DOHH2 (cell line): ENCODE measurements at regions not wholly inside any gene's neighbourhood (a gene's known extent, or its start where the extent isn't known, plus 50 kb on each side); places are given as distances from the start of the nearest gene placed in this dataset.

Experiments
- H3F3A ChIP-seq: fragments of 200-600 bp; sonication (generic), shearing (Covaris generic); 2 replicates; pipeline ENCODE4 v1.6.0; 2016; ENCODE audit warnings: antibody characterized with exemption, mild to moderate bottlenecking; ENCODE audit not compliant: control insufficient read depth, insufficient read depth
- H3K27ac ChIP-seq: fragments of 200-600 bp; sonication (generic); 2 replicates; pipeline ENCODE4 v1.5.1; 2014; ENCODE audit warnings: low read depth, mild to moderate bottlenecking, low read length, moderate library complexity
- H3K27me3 ChIP-seq: fragments of 200-600 bp; sonication (generic); 2 replicates; pipeline ENCODE4 v1.6.1; 2014; ENCODE audit warnings: mild to moderate bottlenecking, low read length, mixed read lengths; ENCODE audit not compliant: control insufficient read depth
- H3K36me3 ChIP-seq: fragments of 200-600 bp; sonication (generic); 2 replicates; pipeline ENCODE4 v1.6.1; 2014; ENCODE audit warnings: mild to moderate bottlenecking, low read length, moderate library complexity, mixed read lengths; ENCODE audit not compliant: control insufficient read depth
- H3K4me1 ChIP-seq: fragments of 200-600 bp; sonication (generic); 2 replicates; pipeline ENCODE4 v1.6.1; 2014; ENCODE audit warnings: mild to moderate bottlenecking, low read length, mixed read lengths; ENCODE audit not compliant: control insufficient read depth
- H3K4me2 ChIP-seq: fragments of 200-600 bp; sonication (generic); 2 replicates; pipeline ENCODE4 v1.6.0; 2014; ENCODE audit warnings: mild to moderate bottlenecking, low read length, moderate library complexity
- H3K4me3 ChIP-seq: fragments of 200-600 bp; sonication (generic); 2 replicates; pipeline ENCODE4 v1.5.1; 2014; ENCODE audit warnings: mild to moderate bottlenecking, low read length, mixed read lengths
- H3K79me2 ChIP-seq: fragments of 200-600 bp; sonication (generic); 2 replicates; pipeline ENCODE4 v1.6.1; 2014; ENCODE audit warnings: mild to moderate bottlenecking, low read length, mixed read lengths; ENCODE audit not compliant: control insufficient read depth
- H3K9me2 ChIP-seq: fragments of 200-600 bp; sonication (generic); replicated peaks from 2 replicates; pipeline ENCODE4 v1.6.1; 2014; ENCODE audit warnings: mild to moderate bottlenecking, low read length, mixed read lengths; ENCODE audit not compliant: control insufficient read depth
- H3K9me3 ChIP-seq: fragments of 200-600 bp; sonication (generic); 2 replicates; pipeline ENCODE4 v1.6.1; 2014; ENCODE audit warnings: antibody characterized with exemption, low read length, mixed read lengths; ENCODE audit not compliant: control insufficient read depth, insufficient read depth
- H4K20me1 ChIP-seq: fragments of 200-600 bp; sonication (generic); 2 replicates; pipeline ENCODE4 v1.6.0; 2014; ENCODE audit warnings: low read depth, mild to moderate bottlenecking, antibody characterized with exemption, low read length, moderate library complexity; ENCODE audit not compliant: control insufficient read depth, insufficient read depth
- CTCF ChIP-seq: fragments of 200-600 bp; sonication (generic); IDR thresholded peaks from one replicate; pipeline ENCODE4 v1.5.1; 2014; ENCODE audit warnings: antibody characterized with exemption, mild to moderate bottlenecking, low read depth, low read length; ENCODE audit not compliant: poor library complexity, severe bottlenecking
- EZH2phosphoT487 ChIP-seq: fragments of 200-600 bp; sonication (generic); IDR thresholded peaks from 2 replicates; pipeline ENCODE4 v1.6.1; 2017; ENCODE audit warnings: borderline replicate concordance, mild to moderate bottlenecking, antibody characterized with exemption, low read length, moderate library complexity, mixed read lengths

DNA sequence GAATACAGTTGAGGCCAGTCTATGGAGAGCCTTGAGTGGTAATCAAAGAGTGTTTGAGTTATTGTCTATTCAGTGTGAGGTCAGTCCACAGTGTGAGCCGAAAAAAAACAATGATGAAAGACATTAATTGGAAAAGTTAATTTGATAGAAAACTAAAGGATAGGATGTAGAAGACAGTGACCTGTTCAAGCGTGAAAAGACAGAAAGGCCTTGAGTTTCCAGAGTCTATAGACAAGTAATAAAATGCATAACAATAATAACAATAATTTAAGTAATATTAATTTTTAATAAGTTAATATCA, 90.4 kb downstream of the SLC30A10 start:
- no peak for TF ChIP-seq EZH2phosphoT487
- no peak for TF ChIP-seq CTCF
- H3F3A ChIP-seq: no peaks in the 10 kb centered on the region
- H3K36me3 ChIP-seq: no peaks in the 10 kb centered on the region
- H4K20me1 ChIP-seq: no peaks in the 10 kb centered on the region
- H3K27ac ChIP-seq: no peak overlapping the region
- no peaks in the 10 kb centered on the region for H3K9me2 ChIP-seq
- H3K4me1 ChIP-seq: no peaks in the 10 kb centered on the region
- no peak overlapping the region for H3K4me3 ChIP-seq
- no peaks in the 10 kb centered on the region for H3K79me2 ChIP-seq
- no peaks in the 10 kb centered on the region for H3K9me3 ChIP-seq
- no peak overlapping the region for H3K4me2 ChIP-seq
- H3K27me3 ChIP-seq: no peaks in the 10 kb centered on the region

GRCh38 chr1:219837274-219837993, 90.9 kb downstream of the SLC30A10 start:
- H3K27me3 ChIP-seq: no peaks in the 10 kb centered on the region
- no peak overlapping the region for H3K4me2 ChIP-seq
- H3K27ac ChIP-seq: no peak overlapping the region
- no peaks in the 10 kb centered on the region for H3K9me2 ChIP-seq
- no peaks in the 10 kb centered on the region for H3K79me2 ChIP-seq
- H3K9me3 ChIP-seq: no peaks in the 10 kb centered on the region
- H4K20me1 ChIP-seq: no peaks in the 10 kb centered on the region
- H3K4me1 ChIP-seq: no peaks in the 10 kb centered on the region
- H3K36me3 ChIP-seq: no peaks in the 10 kb centered on the region
- no peak overlapping the region for H3K4me3 ChIP-seq
- TF ChIP-seq EZH2phosphoT487 (no peak), CTCF (peak; percentile 70)
- H3F3A ChIP-seq: no peaks in the 10 kb centered on the region

- H3K4me2 ChIP-seq: no peak overlapping the region
- no peak for TF ChIP-seq CTCF
- TF ChIP-seq EZH2phosphoT487: no peak
- no peaks in the 10 kb centered on the region for H4K20me1 ChIP-seq
- H3K4me1 ChIP-seq: no peaks in the 10 kb centered on the region
- H3K4me3 ChIP-seq: no peak overlapping the region
- H3K9me3 ChIP-seq: no peaks in the 10 kb centered on the region
- H3F3A ChIP-seq: no peaks in the 10 kb centered on the region
- no peaks in the 10 kb centered on the region for H3K27me3 ChIP-seq
- no peak overlapping the region for H3K27ac ChIP-seq
- no peaks in the 10 kb centered on the region for H3K79me2 ChIP-seq
- no peaks in the 10 kb centered on the region for H3K36me3 ChIP-seq
- H3K9me2 ChIP-seq: no peaks in the 10 kb centered on the region
Observed at GRCh38 chr1:219834314-219834917, 93.9 kb downstream of the SLC30A10 start.
